GM19035 (cell line): ENCODE measurements at regions not wholly inside any gene's neighbourhood (a gene's known extent, or its start where the extent isn't known, plus 50 kb on each side); places are given as distances from the start of the nearest gene placed in this dataset.
"Not testable (repeated sequence)": the region's sequence is repeated elsewhere in the genome, so short reads cannot be mapped to it uniquely, and the experiment has no call there.

Experiments used
- ATAC-seq: cut with Tn5 transposase; IDR thresholded peaks from one replicate; pipeline ENCODE4 v1.9.1; 2021; ENCODE audit not compliant: unreplicated experiment

- no peak for ATAC-seq
Measured at GRCh38 chr1:190949939-190950338, 472.3 kb upstream of the BRINP3 start.

GRCh38 chr1:190957565-190957964, 479.9 kb upstream of the BRINP3 start:
- ATAC-seq: no peak

GRCh38 chr1:190963321-190963720, 485.7 kb upstream of the BRINP3 start:
- no peak for ATAC-seq

- no peak for ATAC-seq
Measured at GRCh38 chr1:190975827-190976226, 498.2 kb upstream of the BRINP3 start.

GRCh38 chr1:191002768-191003167, 525.1 kb upstream of the BRINP3 start:
- no peak for ATAC-seq

- ATAC-seq: no peak
Measured at GRCh38 chr1:191016765-191017164, 539.1 kb upstream of the BRINP3 start.

GRCh38 chr1:191022856-191023255, 545.2 kb upstream of the BRINP3 start:
- no peak for ATAC-seq

- no peak for ATAC-seq
Measured at GRCh38 chr1:191025896-191026642, 548.4 kb upstream of the BRINP3 start.

GRCh38 chr1:191026828-191027227, 549.2 kb upstream of the BRINP3 start:
- no peak for ATAC-seq

GRCh38 chr1:191034132-191034531, 556.5 kb upstream of the BRINP3 start:
- ATAC-seq: no peak

- ATAC-seq: no peak
Measured at GRCh38 chr1:191043066-191043465, 565.4 kb upstream of the BRINP3 start.

GRCh38 chr1:191049781-191050180, 572.1 kb upstream of the BRINP3 start:
- ATAC-seq: no peak

- ATAC-seq: no peak
Measured at GRCh38 chr1:191052888-191053287, 575.2 kb upstream of the BRINP3 start.

- no peak for ATAC-seq
Measured at GRCh38 chr1:191065346-191065745, 587.7 kb upstream of the BRINP3 start.

- ATAC-seq: no peak
Measured at GRCh38 chr1:191065771-191066170, 588.1 kb upstream of the BRINP3 start.

GRCh38 chr1:191074881-191075280, 597.2 kb upstream of the BRINP3 start:
- no peak for ATAC-seq

GRCh38 chr1:191083090-191083489, 605.4 kb upstream of the BRINP3 start:
- not testable (repeated sequence) for ATAC-seq

- ATAC-seq: no peak
Measured at GRCh38 chr1:191085121-191085520, 607.5 kb upstream of the BRINP3 start.

- no peak for ATAC-seq
Measured at GRCh38 chr1:191086910-191087309, 609.2 kb upstream of the BRINP3 start.

- ATAC-seq: no peak
Measured at GRCh38 chr1:191096405-191096804, 618.7 kb upstream of the BRINP3 start.

- ATAC-seq: no peak
Measured at GRCh38 chr1:191099696-191100095, 622.0 kb upstream of the BRINP3 start.

- ATAC-seq: no peak
Measured at GRCh38 chr1:191101960-191102359, 624.3 kb upstream of the BRINP3 start.

- no peak for ATAC-seq
Measured at GRCh38 chr1:191125950-191126349, 648.3 kb upstream of the BRINP3 start.
